Endothelial cell of umbilical vein (primary cell): ENCODE measurements at regions not wholly inside any gene's neighbourhood (a gene's known extent, or its start where the extent isn't known, plus 50 kb on each side); places are given as distances from the start of the nearest gene placed in this dataset.
A peak's percentile ranks its signal among the peaks of the same experiment; 100 is the strongest.

Experiments
- BruUV-seq: library from RNA; stranded (reverse); fragments of 400-500 nt; replicated peaks from 2 replicates; lab custom pipeline; 2021; lab: Mats Ljungman, UMichigan
- CTCF ChIA-PET: fragments of 300-600, 350-600 bp; sonication (Branson Sonifier 250); formaldehyde crosslinking; loops from one replicate; lab custom pipeline; 2021; ENCODE audit warnings: antibody characterized with exemption, inconsistent platforms; lab: Charles Lee
- POLR2A ChIA-PET: fragments of 300-600, 350-600 bp; sonication (Branson Sonifier 250); formaldehyde crosslinking; loops from one replicate; lab custom pipeline; 2021; ENCODE audit warnings: antibody characterized with exemption, inconsistent platforms; lab: Charles Lee
- DNase-seq: peaks from one replicate; pipeline ENCODE4 v3.0.0-alpha.2; 2011; ENCODE audit warnings: low read depth, low spot score
- FAIRE-seq: peaks from 2 replicates; lab custom pipeline; 2011; peaks lifted over from hg19 to GRCh38; lab: Jason Lieb, UNC
- H2AFZ ChIP-seq: 2 replicates; pipeline ENCODE4 v1.6.0; 2012; ENCODE audit warnings: low read depth, low read length, control low read depth, inconsistent platforms
- H3K27ac ChIP-seq: 2 replicates; pipeline ENCODE4 v1.5.1; 2011; ENCODE audit warnings: low read depth, mild to moderate bottlenecking, control low read depth, low read length, moderate library complexity; ENCODE audit not compliant: insufficient read depth
- H3K27me3 ChIP-seq, 2 experiments: 2 replicates each; pipeline versions ENCODE4 v1.6.0 to v1.6.1; 2011; ENCODE audit warnings: low read length in 2 of 2, mixed read lengths in 1 of 2; ENCODE audit not compliant: control insufficient read depth in 2 of 2, insufficient read depth in 2 of 2
- H3K36me3 ChIP-seq, 2 experiments: 2 replicates in 1 of 2; 3 replicates in 1 of 2; pipeline ENCODE4 v1.5.1; 2011; ENCODE audit warnings: low read length in 2 of 2, mild to moderate bottlenecking in 1 of 2, moderate library complexity in 1 of 2; ENCODE audit not compliant: control insufficient read depth in 2 of 2, insufficient read depth in 2 of 2; ENCODE audit errors: extremely low read depth in 1 of 2
- H3K4me1 ChIP-seq: 3 replicates; pipeline ENCODE4 v1.5.1; 2011; ENCODE audit warnings: mild to moderate bottlenecking, low read length; ENCODE audit not compliant: control insufficient read depth, insufficient read depth; ENCODE audit errors: extremely low read depth
- H3K4me2 ChIP-seq: 2 replicates; pipeline ENCODE4 v1.6.1; 2011; ENCODE audit warnings: low read length, control low read depth, mixed read lengths; ENCODE audit not compliant: insufficient read depth
- H3K4me3 ChIP-seq, 3 experiments: fragments of 200-600 bp in 1 of 3; sonication (generic), shearing (Covaris generic) in 1 of 3; replicated peaks in 1 of 3; 2 replicates each; pipeline ENCODE4 v1.5.1; 2011 to 2016; ENCODE audit warnings: control low read depth in 3 of 3, low read length in 3 of 3, mild to moderate bottlenecking in 2 of 3, inconsistent platforms in 1 of 3, low read depth in 1 of 3, moderate library complexity in 1 of 3; ENCODE audit not compliant: insufficient read depth in 1 of 3
- H3K79me2 ChIP-seq: 2 replicates; pipeline ENCODE4 v1.6.0; 2012; ENCODE audit warnings: low read length, inconsistent platforms; ENCODE audit not compliant: control insufficient read depth, insufficient read depth
- H3K9ac ChIP-seq: replicated peaks from 2 replicates; pipeline ENCODE3; 2011; ENCODE audit warnings: low read length, control low read depth; ENCODE audit not compliant: insufficient read depth; ENCODE audit errors: extremely low read depth
- H3K9me1 ChIP-seq: replicated peaks from 3 replicates; pipeline ENCODE4 v1.6.0; 2011; ENCODE audit warnings: mild to moderate bottlenecking, low read length; ENCODE audit not compliant: control insufficient read depth, insufficient read depth; ENCODE audit errors: extremely low read depth
- H3K9me3 ChIP-seq: replicated peaks from 2 replicates; pipeline ENCODE4 v1.5.1; 2012; ENCODE audit warnings: low read length, inconsistent platforms; ENCODE audit not compliant: control insufficient read depth, insufficient read depth
- H4K20me1 ChIP-seq: replicated peaks from 2 replicates; pipeline ENCODE3; 2011; ENCODE audit warnings: mild to moderate bottlenecking, low read length; ENCODE audit not compliant: control insufficient read depth, insufficient read depth; ENCODE audit errors: extremely low read depth
- CTCF ChIP-seq, 2 donors: IDR thresholded peaks; 1 replicate in 1 of 2; 2 replicates in 1 of 2; pipeline ENCODE4 v1.5.1; 2011; ENCODE audit warnings: low read length in 2 of 2, mild to moderate bottlenecking in 2 of 2, moderate library complexity in 2 of 2, control low read depth in 1 of 2, inconsistent platforms in 1 of 2, low read depth in 1 of 2; ENCODE audit not compliant: insufficient read depth in 1 of 2; ENCODE audit errors: extremely low read depth in 1 of 2
- dilution Hi-C: fragments of 300-500 bp; cut with MboI; formaldehyde crosslinking; loops from one replicate; pipeline ENCODE4 v1.15.0; 2019; ENCODE audit warnings: low sequenced_read_pairs; ENCODE audit not compliant: extremely low pct_ligation_motif_present
- intact Hi-C: fragments of 100-400 bp; cut with micrococcal nuclease; formaldehyde crosslinking; loops from one replicate; pipeline ENCODE4 v1.10.0; 2022

GRCh38 chr1:199041173-199041914, 402.5 kb downstream of the PTPRC start:
- CTCF ChIA-PET = interaction anchor here (0.7 to 1.0 kb wide), 3 partner anchors 14 to 82 kb away, joined by 3 to 4 read pairs (median 3); no protein-coding TSS in a partner anchor
- no peak for FAIRE-seq

More at GRCh38 chr1:199041173-199041914, 402.5 kb downstream of the PTPRC start:
- Histone ChIP-seq H3K79me2 (no peaks in the 10 kb centered on the region), H3K9me3 (no peaks in the 10 kb centered on the region), H4K20me1 (no peaks in the 10 kb centered on the region), H3K4me3 (no peak overlapping the region), H2AFZ (peak overlapping the region; percentile 46), H3K9ac (no peak overlapping the region), H3K27me3 (no peaks in the 10 kb centered on the region), H3K9me1 (no peaks in the 10 kb centered on the region), H3K36me3 (no peaks in the 10 kb centered on the region), H3K4me1 (no peaks in the 10 kb centered on the region), H3K27ac (no peak overlapping the region), H3K4me2 (no peak overlapping the region)
- POLR2A ChIA-PET = no interaction called here
- BruUV-seq = no TSS peak
- no peak for DNase-seq
- TF ChIP-seq CTCF (IDR thresholded peaks at IDR 0.05; ENCODE audit: extremely low read depth in 1 of 2, insufficient read depth in 1 of 2, low read depth in 1 of 2, low read length in 2 of 2) = no peak
- dilution Hi-C loops (no loop called here), intact Hi-C loops (no loop called here)
